Spleen (tissue), 7 donors: ENCODE measurements at regions not wholly inside any gene's neighbourhood (a gene's known extent, or its start where the extent isn't known, plus 50 kb on each side); places are given as distances from the start of the nearest gene placed in this dataset.

Experiments used
- CTCF ChIP-seq, 11 experiments: fragments of 200-600 bp in 7 of 11; fragments of 450-650 bp in 4 of 11; sonication (generic) in 4 of 11; IDR thresholded peaks in 8 of 11; conservative IDR thresholded peaks in 3 of 11; 1 replicate in 7 of 11; 2 replicates in 4 of 11; pipeline versions ENCODE4 v1.4.0 to v1.8.0; 2016 to 2021; ENCODE audit warnings: antibody characterized with exemption in 11 of 11, inconsistent platforms in 4 of 11, mild to moderate bottlenecking in 1 of 11
- POLR2A ChIP-seq, 3 donors: fragments of 450-650 bp; IDR thresholded peaks; one replicate each; pipeline ENCODE4 v1.5.1; 2017; ENCODE audit warnings: antibody characterized with exemption in 3 of 3, mild to moderate bottlenecking in 1 of 3
- POLR2AphosphoS5 ChIP-seq, 3 donors: sonication (generic); formaldehyde crosslinking; IDR thresholded peaks; one replicate each; pipeline ENCODE4 v1.5.1; 2017; ENCODE audit warnings: antibody characterized with exemption in 3 of 3
- donor health status: DM: no; HTN: no; CAD: no; lungs with moderate emphysema.
- donor health status: DM: no; HTN: no; CAD: no.
- donor health status: DM: no; HTN: no; CAD: no.

- no peak for TF ChIP-seq CTCF (IDR thresholded peaks at IDR 0.05 in 8 of 11, conservative IDR thresholded peaks at IDR 0.05 in 3 of 11)
- TF ChIP-seq POLR2A (IDR thresholded peaks at IDR 0.05): no peak
- no peak for TF ChIP-seq POLR2AphosphoS5 (IDR thresholded peaks at IDR 0.05)
Measured at GRCh38 chr12:115223991-115224390, 540.0 kb upstream of the TBX3 start.
